Thyroid gland (tissue), 4 donors: ENCODE measurements at regions not wholly inside any gene's neighbourhood (a gene's known extent, or its start where the extent isn't known, plus 50 kb on each side); places are given as distances from the start of the nearest gene placed in this dataset.

Source experiments
- CTCF ChIP-seq, 6 experiments: fragments of 200-600 bp in 3 of 6; fragments of 450-650 bp in 3 of 6; sonication (generic) in 3 of 6; IDR thresholded peaks; one replicate each; pipeline ENCODE4 v1.5.1; 2016 to 2019; ENCODE audit warnings: antibody characterized with exemption in 6 of 6, mild to moderate bottlenecking in 2 of 6, inconsistent platforms in 1 of 6, moderate library complexity in 1 of 6
- POLR2A ChIP-seq, 2 donors: fragments of 450-650 bp; IDR thresholded peaks; one replicate each; pipeline ENCODE4 v1.6.1; 2017; ENCODE audit warnings: antibody characterized with exemption in 2 of 2, mild to moderate bottlenecking in 2 of 2, moderate library complexity in 1 of 2

GRCh38 chr5:68643064-68643463 is 427.5 kb downstream of the PIK3R1 start:
- TF ChIP-seq CTCF (IDR thresholded peaks at IDR 0.05) = no peak
- TF ChIP-seq POLR2A (IDR thresholded peaks at IDR 0.05) = no peak
